Peyer's patch (tissue), 4 donors: ENCODE measurements at regions not wholly inside any gene's neighbourhood (a gene's known extent, or its start where the extent isn't known, plus 50 kb on each side); places are given as distances from the start of the nearest gene placed in this dataset.

Source experiments
- DNase-seq, 3 donors: peaks; one replicate each; pipeline ENCODE4 v3.0.0-alpha.2; 2017 to 2019
- H3K27ac ChIP-seq, 4 donors: fragments of 200-600 bp; sonication (generic); one replicate each; pipeline ENCODE4 v1.5.1; 2016 to 2019
- H3K27me3 ChIP-seq, 2 donors: fragments of 200-600 bp; sonication (generic); one replicate each; pipeline ENCODE4 v1.5.1; 2019
- H3K36me3 ChIP-seq, 3 donors: fragments of 200-600 bp; sonication (generic); one replicate each; pipeline ENCODE4 v1.5.1; 2016 to 2019
- H3K4me1 ChIP-seq, 4 donors: fragments of 200-600 bp; sonication (generic); one replicate each; pipeline ENCODE4 v1.5.1; 2016 to 2019
- H3K4me3 ChIP-seq, 4 donors: fragments of 200-600 bp; sonication (generic); 1 replicate in 3 of 4; 2 replicates in 1 of 4; pipeline ENCODE4 v1.5.1; 2016 to 2019; ENCODE audit warnings: mild to moderate bottlenecking in 1 of 4
- H3K9me3 ChIP-seq, 4 donors: fragments of 200-600 bp; sonication (generic); one replicate each; pipeline ENCODE4 v1.5.1; 2016 to 2019; ENCODE audit warnings: mild to moderate bottlenecking in 1 of 4
- CTCF ChIP-seq, 6 experiments: fragments of 450-650 bp in 4 of 6; fragments of 200-600 bp in 2 of 6; sonication (generic) in 1 of 6; IDR thresholded peaks; one replicate each; pipeline ENCODE4 v1.5.1; 2017 to 2019; ENCODE audit warnings: antibody characterized with exemption in 6 of 6, mild to moderate bottlenecking in 3 of 6, moderate library complexity in 1 of 6
- POLR2A ChIP-seq, 2 donors: fragments of 450-650 bp; IDR thresholded peaks; one replicate each; pipeline ENCODE4 v1.5.1; 2017; ENCODE audit warnings: antibody characterized with exemption in 2 of 2, mild to moderate bottlenecking in 2 of 2, moderate library complexity in 2 of 2

DNA sequence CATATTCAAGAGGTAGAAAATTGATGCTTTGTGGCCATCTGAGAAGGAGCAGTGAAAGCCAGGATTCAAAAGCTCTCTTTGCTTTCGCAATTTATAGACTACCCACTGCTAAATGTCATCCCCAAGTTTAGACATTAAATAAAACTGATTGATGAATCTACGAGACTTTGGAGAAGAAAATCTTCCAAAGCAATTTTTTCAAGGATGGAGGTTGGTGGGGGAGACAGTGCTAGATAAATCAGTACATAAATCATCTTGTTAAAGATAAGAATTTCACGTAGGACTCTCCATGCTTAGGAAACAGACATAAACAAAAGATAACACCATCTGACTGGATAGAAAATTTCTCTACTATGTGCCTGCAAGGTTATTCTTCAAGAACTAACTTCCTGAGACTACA, 147.6 kb upstream of the TIAM1 start:
- DNase-seq = no peak
- H3K27ac ChIP-seq = no peak overlapping the region
- no peaks in the 10 kb centered on the region for H3K27me3 ChIP-seq
- H3K4me3 ChIP-seq = no peak overlapping the region
- H3K9me3 ChIP-seq = no peaks in the 10 kb centered on the region
- H3K36me3 ChIP-seq = no peaks in the 10 kb centered on the region
- TF ChIP-seq CTCF (IDR thresholded peaks at IDR 0.05) (no peak), POLR2A (IDR thresholded peaks at IDR 0.05) (no peak)
- H3K4me1 ChIP-seq = no peaks in the 10 kb centered on the region

GRCh38 chr21:31490443-31490842, 146.4 kb upstream of the TIAM1 start:
- H3K27me3 ChIP-seq = no peaks in the 10 kb centered on the region
- H3K27ac ChIP-seq = no peak overlapping the region
- TF ChIP-seq CTCF (IDR thresholded peaks at IDR 0.05) (no peak), POLR2A (IDR thresholded peaks at IDR 0.05) (no peak)
- no peak overlapping the region for H3K4me3 ChIP-seq
- H3K4me1 ChIP-seq = no peaks in the 10 kb centered on the region
- H3K9me3 ChIP-seq = no peaks in the 10 kb centered on the region
- DNase-seq = no peak
- no peaks in the 10 kb centered on the region for H3K36me3 ChIP-seq

- TF ChIP-seq CTCF (IDR thresholded peaks at IDR 0.05) (no peak), POLR2A (IDR thresholded peaks at IDR 0.05) (no peak)
- no peaks in the 10 kb centered on the region for H3K36me3 ChIP-seq
- H3K4me3 ChIP-seq = no peak overlapping the region
- no peak for DNase-seq
- no peaks in the 10 kb centered on the region for H3K27me3 ChIP-seq
- H3K4me1 ChIP-seq = no peaks in the 10 kb centered on the region
- H3K27ac ChIP-seq = no peak overlapping the region
- no peaks in the 10 kb centered on the region for H3K9me3 ChIP-seq
These were observed 145.7 kb upstream of the TIAM1 start for GRCh38 chr21:31489726-31490125.

- no peaks in the 10 kb centered on the region for H3K36me3 ChIP-seq
- H3K27ac ChIP-seq = no peak overlapping the region
- DNase-seq = no peak
- H3K4me3 ChIP-seq = no peak overlapping the region
- no peaks in the 10 kb centered on the region for H3K9me3 ChIP-seq
- no peaks in the 10 kb centered on the region for H3K4me1 ChIP-seq
- TF ChIP-seq CTCF (IDR thresholded peaks at IDR 0.05) (no peak), POLR2A (IDR thresholded peaks at IDR 0.05) (no peak)
- no peaks in the 10 kb centered on the region for H3K27me3 ChIP-seq
These were observed 145.0 kb upstream of the TIAM1 start for GRCh38 chr21:31489014-31489413.

- Histone ChIP-seq H3K9me3 (no peaks in the 10 kb centered on the region), H3K27me3 (no peaks in the 10 kb centered on the region), H3K4me3 (no peak overlapping the region), H3K36me3 (no peaks in the 10 kb centered on the region), H3K4me1 (no peaks in the 10 kb centered on the region), H3K27ac (no peak overlapping the region)
- no peak for TF ChIP-seq CTCF (IDR thresholded peaks at IDR 0.05)
- TF ChIP-seq POLR2A (IDR thresholded peaks at IDR 0.05) = no peak
- DNase-seq = no peak
These were observed 140.2 kb upstream of the TIAM1 start for GRCh38 chr21:31484219-31484618.

GRCh38 chr21:31483146-31483545, 139.1 kb upstream of the TIAM1 start:
- H3K27ac ChIP-seq = no peak overlapping the region
- H3K4me3 ChIP-seq = no peak overlapping the region
- TF ChIP-seq CTCF (IDR thresholded peaks at IDR 0.05) = no peak
- no peak for TF ChIP-seq POLR2A (IDR thresholded peaks at IDR 0.05)
- H3K4me1 ChIP-seq = no peaks in the 10 kb centered on the region
- no peaks in the 10 kb centered on the region for H3K36me3 ChIP-seq
- H3K9me3 ChIP-seq = no peaks in the 10 kb centered on the region
- no peak for DNase-seq
- no peaks in the 10 kb centered on the region for H3K27me3 ChIP-seq
